K562 (cell line): ENCODE measurements at regions not wholly inside any gene's neighbourhood (a gene's known extent, or its start where the extent isn't known, plus 50 kb on each side); places are given as distances from the start of the nearest gene placed in this dataset.

Source experiments
- ATAC-seq: fragments of 200-7000 bp; cut with Tn5 transposase; 3 replicates; pipeline ENCODE4 v1.9.1; 2020; ENCODE audit warnings: moderate library complexity
- BruUV-seq: library from RNA; stranded (reverse); fragments of 400-500 nt; replicated peaks from 2 replicates; lab custom pipeline; 2021; lab: Mats Ljungman, UMichigan
- CTCF ChIA-PET: fragments of 300-600 bp; formaldehyde crosslinking; extraction: SDS; loops from one replicate; lab custom pipeline; 2021; ENCODE audit warnings: low intra/inter-chr PET ratio; lab: Yijun Ruan, JAX
- POLR2A ChIA-PET: fragments of 300-600, 350-650 bp; sonication (Branson Sonifier 250); formaldehyde crosslinking; extraction: SDS; loops from one replicate; lab custom pipeline; 2021; ENCODE audit warnings: antibody characterized with exemption, inconsistent platforms; lab: Yijun Ruan, JAX
- DNase-seq, 4 experiments: peaks; one replicate each; pipeline versions ENCODE4 v3.0.0 to v3.0.0-alpha.2; 2011 to 2018; ENCODE audit warnings: low spot score in 3 of 4, mixed read lengths in 3 of 4; ENCODE audit errors: extremely low read depth in 1 of 4
- FAIRE-seq: peaks from 2 replicates; lab custom pipeline; 2011; peaks lifted over from hg19 to GRCh38; lab: Jason Lieb, UNC
- H2AFZ ChIP-seq: 2 replicates; pipeline ENCODE4 v1.6.0; 2011; ENCODE audit warnings: low read depth, low read length, control low read depth, inconsistent platforms
- H3K27ac ChIP-seq: fragments of 200-600 bp; 3 replicates; pipeline ENCODE4 v1.8.0; 2011; ENCODE audit warnings: low read depth, mild to moderate bottlenecking, control low read depth, inconsistent platforms, low read length, moderate library complexity, mixed read lengths; ENCODE audit errors: extremely low read depth
- H3K27me3 ChIP-seq, 2 experiments: fragments of 300-600 bp in 1 of 2; 2 replicates in 1 of 2; 3 replicates in 1 of 2; pipeline versions ENCODE4 v1.6.0 to v1.8.0; 2011; ENCODE audit warnings: inconsistent platforms in 2 of 2, low read length in 2 of 2, mild to moderate bottlenecking in 1 of 2, mixed read lengths in 1 of 2, moderate library complexity in 1 of 2; ENCODE audit not compliant: control insufficient read depth in 2 of 2, insufficient read depth in 2 of 2
- H3K36me3 ChIP-seq: fragments of 300-600 bp; 3 replicates; pipeline ENCODE4 v1.8.0; 2011; ENCODE audit warnings: mild to moderate bottlenecking, low read length, inconsistent platforms; ENCODE audit not compliant: control insufficient read depth, insufficient read depth
- H3K4me1 ChIP-seq, 2 experiments: fragments of 200-600 bp in 1 of 2; replicated peaks in 1 of 2; 2 replicates in 1 of 2; 3 replicates in 1 of 2; pipeline versions ENCODE4 v1.5.1 to v1.8.0; 2011; ENCODE audit warnings: inconsistent platforms in 2 of 2, low read length in 2 of 2, mild to moderate bottlenecking in 1 of 2, mixed read lengths in 1 of 2, moderate library complexity in 1 of 2; ENCODE audit not compliant: control insufficient read depth in 2 of 2, insufficient read depth in 2 of 2
- H3K4me2 ChIP-seq: 2 replicates; pipeline ENCODE4 v1.6.1; 2011; ENCODE audit warnings: low read length, control low read depth, inconsistent platforms, mixed read lengths; ENCODE audit not compliant: insufficient read depth
- H3K4me3 ChIP-seq: fragments of 200-600 bp; sonication (generic), shearing (Covaris generic); 2 replicates; pipeline ENCODE4 v1.5.1; 2016; ENCODE audit warnings: control low read depth, inconsistent platforms
- H3K79me2 ChIP-seq: fragments of 200-600 bp; 3 replicates; pipeline ENCODE4 v1.8.0; 2011; ENCODE audit warnings: low read length, inconsistent platforms; ENCODE audit not compliant: control insufficient read depth, insufficient read depth
- H3K9ac ChIP-seq, 2 experiments: 2 replicates each; pipeline versions ENCODE4 v1.6.0 to v1.6.1; 2011; ENCODE audit warnings: low read depth in 2 of 2, low read length in 2 of 2, control low read depth in 1 of 2, inconsistent platforms in 1 of 2, mild to moderate bottlenecking in 1 of 2, mixed read lengths in 1 of 2; ENCODE audit not compliant: insufficient read depth in 1 of 2
- H3K9me1 ChIP-seq: one replicate; pipeline ENCODE4 v1.6.0; 2011; ENCODE audit warnings: inconsistent platforms, mild to moderate bottlenecking, low read length, moderate library complexity; ENCODE audit not compliant: control insufficient read depth, insufficient read depth
- H3K9me3 ChIP-seq: replicated peaks from 2 replicates; pipeline ENCODE4 v1.5.1; 2011; ENCODE audit warnings: low read depth, low read length, inconsistent platforms; ENCODE audit not compliant: control insufficient read depth, insufficient read depth
- H4K20me1 ChIP-seq: replicated peaks from 2 replicates; pipeline ENCODE4 v1.6.1; 2011; ENCODE audit warnings: low read length, inconsistent platforms, mixed read lengths; ENCODE audit not compliant: control insufficient read depth, insufficient read depth
- BRF1 ChIP-seq: IDR thresholded peaks from 3 replicates; pipeline ENCODE4 v1.6.1; 2011; ENCODE audit warnings: borderline replicate concordance, mild to moderate bottlenecking; ENCODE audit not compliant: insufficient read length; ENCODE audit errors: extremely low read depth
- E2F4 ChIP-seq: sonication (generic); formaldehyde crosslinking; IDR thresholded peaks from 2 replicates; pipeline ENCODE4 v1.8.0; 2022; ENCODE audit warnings: mild to moderate bottlenecking, low read depth, missing genetic modification reagents
- HMG20A ChIP-seq: fragments of 450-650 bp; formaldehyde crosslinking; conservative IDR thresholded peaks from 2 replicates; pipeline ENCODE4 v1.4.0; 2020; ENCODE audit warnings: mild to moderate bottlenecking, mixed read lengths
- ZBTB8A ChIP-seq: fragments of 450-650 bp; IDR thresholded peaks from 2 replicates; pipeline ENCODE4 v1.6.1; 2018; ENCODE audit warnings: mild to moderate bottlenecking, moderate library complexity; ENCODE audit not compliant: partially characterized antibody
- WGBS: fragments of 100-300 bp; shearing (Covaris generic); methylation state at CpG from one replicate; pipeline ENCODE4 v1.1.6; 2016; ENCODE audit warnings: low coverage, mixed read lengths; ENCODE audit not compliant: insufficient coverage; ENCODE audit errors: missing lambda C conversion rate; 5-methylcytosine and 5-hydroxymethylcytosine counted together
- in situ Hi-C: fragments of 300-500 bp; cut with MboI; formaldehyde crosslinking; loops from 4 replicates; pipeline ENCODE4 v1.15.0; 2018; ENCODE audit warnings: inconsistent platforms, mixed read lengths
- intact Hi-C: fragments of 100-400 bp; cut with micrococcal nuclease; formaldehyde crosslinking; loops from 2 replicates; pipeline ENCODE4 v1.14.2; 2022

GRCh38 chr22:27123880-27124279 lies 466.5 kb downstream of the MIAT start (continued):
- TF ChIP-seq E2F4 (no peak), BRF1 (no peak), ZBTB8A (no peak)

- no peak overlapping the region for H2AFZ ChIP-seq
These were observed 467.1 kb downstream of the MIAT start for GRCh38 chr22:27124351-27124966.

More at GRCh38 chr22:27124351-27124966, 467.1 kb downstream of the MIAT start:
- ChIA-PET CTCF (no interaction called here), POLR2A (no interaction called here)
- no peaks in the 10 kb centered on the region for H3K79me2 ChIP-seq
- intact Hi-C loops (no loop called here), in situ Hi-C loops (no loop called here)
- ATAC-seq (no peak), DNase-seq (no peak), FAIRE-seq (no peak)
- peaks cover 2 to 4% of the 10 kb centered on the region in 2 experiments; a peak in 1 of 5 replicates for H3K27me3 ChIP-seq
- H4K20me1 ChIP-seq = no peaks in the 10 kb centered on the region; the same call in 1 of the 2 replicates
- H3K9me3 ChIP-seq = no peaks in the 10 kb centered on the region
- no peaks in the 10 kb centered on the region for H3K36me3 ChIP-seq
- 0% methylated on average over 15 of the region's 16 CpGs for WGBS
- no peak overlapping the region for H3K4me2 ChIP-seq
- TF ChIP-seq HMG20A (CRISPR knock-in tag) = no peak
- no peak overlapping the region for H3K9ac ChIP-seq
- no peaks in the 10 kb centered on the region for H3K9me1 ChIP-seq
- H3K4me1 ChIP-seq = no peaks in the 10 kb centered on the region; a peak in 1 of 5 replicates
- no peak overlapping the region for H3K27ac ChIP-seq
- no TSS peak for BruUV-seq
- H3K4me3 ChIP-seq = no peak overlapping the region
